ENCODE measurements at regions not wholly inside any gene's neighbourhood (a gene's known extent, or its start where the extent isn't known, plus 50 kb on each side); places are given as distances from the start of the nearest gene placed in this dataset.

- TF ChIP-seq ZBTB6 (tag by site-specific recombination; IDR thresholded peaks at IDR 0.05) (no peak), GLIS2 (tag by site-specific recombination; IDR thresholded peaks at IDR 0.05) (no peak), GLI4 (tag by site-specific recombination; IDR thresholded peaks at IDR 0.05) (no peak), CTCF (tag by site-specific recombination; IDR thresholded peaks at IDR 0.05) (no peak), REST (tag by site-specific recombination; IDR thresholded peaks at IDR 0.05) (no peak), ZNF837 (tag by site-specific recombination; IDR thresholded peaks at IDR 0.05) (no peak), ZEB2 (tag by site-specific recombination; IDR thresholded peaks at IDR 0.05) (no peak), ZBTB10 (tag by site-specific recombination; IDR thresholded peaks at IDR 0.05) (no peak), ZNF362 (tag by site-specific recombination; IDR thresholded peaks at IDR 0.05) (no peak), ZNF416 (tag by site-specific recombination; IDR thresholded peaks at IDR 0.05) (no peak)
Measured at GRCh38 chr21:23718446-23719285, 1888.6 kb downstream of the MRPL39 start.

Measured in HEK293 (cell line).